ENCODE measurements at regions not wholly inside any gene's neighbourhood (a gene's known extent, or its start where the extent isn't known, plus 50 kb on each side); places are given as distances from the start of the nearest gene placed in this dataset.
"Not testable (repeated sequence)": the region's sequence is repeated elsewhere in the genome, so short reads cannot be mapped to it uniquely, and the experiment has no call there.

DNA sequence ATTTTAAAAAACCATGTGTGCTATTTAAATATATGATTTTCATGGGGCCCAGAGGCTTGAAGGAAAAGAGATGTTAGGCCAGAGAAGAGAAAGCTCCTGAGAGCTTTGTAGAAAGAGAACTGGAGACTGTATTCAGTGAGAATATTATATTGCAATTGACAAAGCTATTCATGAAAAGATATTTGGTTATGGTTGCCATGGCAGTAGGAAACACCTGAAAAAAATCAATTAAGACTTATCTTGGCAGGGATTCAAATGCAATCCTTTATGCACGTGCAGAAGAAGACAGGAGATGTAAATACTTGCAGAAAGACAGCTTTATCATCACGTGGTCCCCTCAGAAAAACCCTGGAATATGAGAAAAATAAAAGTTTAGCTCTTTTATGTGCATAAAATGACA lies 636.0 kb upstream of the TBL1XR1 start:
- DNase-seq = no peak

DNA sequence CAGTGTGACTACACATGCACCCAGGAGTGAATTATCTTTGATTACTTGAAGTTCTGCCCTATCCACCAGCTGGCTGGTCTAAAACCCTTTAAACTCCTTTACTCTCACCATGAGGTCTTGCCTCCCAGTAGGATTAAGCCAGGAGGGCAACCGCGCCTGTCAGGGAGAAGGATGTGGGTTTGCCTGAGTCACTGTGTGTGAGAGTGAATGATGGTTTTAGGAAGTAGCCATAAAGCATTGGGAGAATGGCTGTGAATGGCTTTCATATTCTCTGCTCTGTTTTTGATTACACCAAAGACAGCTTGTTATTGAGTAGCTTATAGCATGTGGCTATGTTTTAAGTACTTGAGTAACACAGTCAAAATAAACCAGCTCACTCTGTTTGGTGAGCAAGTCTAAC lies 637.7 kb upstream of the TBL1XR1 start:
- DNase-seq = no peak

DNA sequence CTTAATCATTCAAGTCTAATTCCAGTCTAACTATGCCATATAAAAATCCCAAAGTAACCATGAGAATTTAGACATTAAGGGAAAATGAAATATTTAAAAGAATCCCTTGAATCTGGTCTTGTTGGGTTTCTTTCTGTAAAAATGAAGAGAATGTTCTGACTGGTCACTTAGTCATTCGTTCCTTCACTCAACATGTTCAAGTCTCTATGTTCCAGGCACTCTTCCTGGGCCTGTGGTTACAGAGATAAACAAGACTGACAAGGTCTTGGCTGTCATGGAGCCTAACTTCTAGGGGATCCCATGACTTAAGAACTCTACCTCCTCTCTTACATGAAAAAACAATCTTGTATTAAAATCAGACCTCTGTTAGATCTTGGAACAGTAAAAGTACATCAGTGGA lies 638.6 kb upstream of the TBL1XR1 start:
- DNase-seq = no peak

DNA sequence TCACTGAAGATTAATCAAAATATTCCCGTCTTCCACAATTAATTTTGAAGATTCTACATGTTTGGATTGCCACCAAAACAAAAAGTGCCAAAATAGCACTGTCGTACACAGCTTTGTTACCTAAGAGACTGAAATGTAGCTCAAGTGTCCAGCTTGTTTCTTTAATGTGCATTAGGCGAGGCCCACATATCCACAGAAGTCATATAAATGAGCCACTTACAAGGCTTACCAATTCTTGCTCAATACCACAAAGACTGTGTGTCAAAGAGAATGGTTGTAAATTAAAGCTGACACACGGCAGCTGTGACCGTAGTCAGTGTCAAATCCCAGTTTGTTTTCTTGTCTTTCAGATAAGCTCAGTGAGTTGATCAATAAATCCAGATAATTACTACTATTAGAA lies 639.4 kb upstream of the TBL1XR1 start:
- DNase-seq = no peak

DNA sequence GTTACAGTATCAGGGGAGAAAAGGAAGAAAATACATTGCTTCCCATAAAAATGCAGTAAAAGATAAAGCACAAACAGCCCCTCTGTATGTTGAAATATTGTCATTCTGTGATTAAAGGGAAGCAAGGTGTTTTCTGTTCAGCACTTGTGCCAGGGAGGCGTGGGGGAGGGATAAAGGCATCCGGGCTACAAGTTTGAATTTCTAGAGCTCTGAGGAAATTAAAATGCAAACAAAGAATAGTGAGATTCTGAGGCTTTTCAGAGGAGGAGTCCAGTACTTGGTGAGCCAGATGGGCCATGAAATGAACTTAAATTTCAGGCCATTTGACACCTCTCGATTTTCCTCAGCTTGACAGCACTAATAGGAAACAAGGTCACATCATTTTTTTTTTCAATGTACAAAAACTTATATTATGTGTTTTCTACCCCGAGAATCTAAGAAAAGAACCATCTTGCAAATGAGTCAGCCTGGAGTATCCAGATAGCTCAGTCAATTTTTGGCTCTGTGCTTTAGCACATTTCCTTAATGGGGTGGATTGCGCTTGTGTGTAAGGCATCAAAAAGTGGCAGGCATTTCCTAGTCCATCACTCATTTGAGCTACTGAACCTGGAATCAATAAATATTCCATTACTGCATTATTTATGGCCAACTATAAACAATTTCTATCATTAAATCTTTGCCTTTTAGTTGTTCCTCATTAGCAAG lies 640.8 kb upstream of the TBL1XR1 start:
- DNase-seq = no peak

DNA sequence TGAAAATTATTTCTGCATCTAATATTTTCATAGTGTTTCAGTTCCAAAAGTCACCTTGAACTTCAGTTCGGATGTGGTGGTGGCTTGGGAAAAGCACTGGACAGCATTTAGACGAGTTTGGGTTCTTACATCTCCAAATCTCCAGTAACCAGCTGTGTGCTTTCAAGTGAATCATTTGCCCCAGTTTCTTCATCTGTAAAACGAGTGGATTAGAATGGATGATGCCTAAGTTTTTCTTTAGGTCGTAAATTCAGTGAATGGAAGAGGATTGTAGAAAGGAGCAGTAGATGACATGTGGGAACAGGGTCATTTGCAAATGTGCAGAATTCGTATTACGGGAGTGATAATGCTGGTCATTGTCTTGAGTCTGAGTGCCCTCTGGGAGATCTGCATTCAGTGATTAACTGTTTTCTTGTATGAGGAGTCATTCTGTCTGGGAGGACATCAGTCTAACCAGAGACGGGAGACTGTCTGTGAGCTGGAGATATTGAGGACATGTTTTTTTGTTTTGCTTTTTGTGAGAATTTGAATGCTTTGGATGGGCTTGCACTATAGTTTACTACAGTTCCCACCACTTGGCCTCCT lies 641.6 kb upstream of the TBL1XR1 start:
- DNase-seq = no peak

DNA sequence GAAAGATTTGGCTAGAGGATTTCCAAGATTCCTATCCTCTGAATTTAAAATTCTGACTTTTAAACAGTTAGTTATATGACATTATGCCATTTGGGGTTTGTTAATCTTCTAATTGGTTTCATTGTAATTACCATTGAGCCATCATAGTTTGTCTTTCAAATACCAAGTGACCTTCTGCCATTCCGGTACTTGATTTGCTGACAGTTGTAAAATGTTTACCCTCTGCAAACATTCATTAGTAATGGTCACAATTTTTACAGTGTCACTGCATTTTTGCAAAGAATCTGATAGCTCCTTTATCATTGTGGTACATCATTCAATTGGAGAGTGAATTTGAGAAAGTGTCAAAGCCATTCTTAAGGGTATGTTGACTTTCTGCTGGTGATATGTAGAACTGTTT lies 645.0 kb upstream of the TBL1XR1 start:
- DNase-seq = no peak

DNA sequence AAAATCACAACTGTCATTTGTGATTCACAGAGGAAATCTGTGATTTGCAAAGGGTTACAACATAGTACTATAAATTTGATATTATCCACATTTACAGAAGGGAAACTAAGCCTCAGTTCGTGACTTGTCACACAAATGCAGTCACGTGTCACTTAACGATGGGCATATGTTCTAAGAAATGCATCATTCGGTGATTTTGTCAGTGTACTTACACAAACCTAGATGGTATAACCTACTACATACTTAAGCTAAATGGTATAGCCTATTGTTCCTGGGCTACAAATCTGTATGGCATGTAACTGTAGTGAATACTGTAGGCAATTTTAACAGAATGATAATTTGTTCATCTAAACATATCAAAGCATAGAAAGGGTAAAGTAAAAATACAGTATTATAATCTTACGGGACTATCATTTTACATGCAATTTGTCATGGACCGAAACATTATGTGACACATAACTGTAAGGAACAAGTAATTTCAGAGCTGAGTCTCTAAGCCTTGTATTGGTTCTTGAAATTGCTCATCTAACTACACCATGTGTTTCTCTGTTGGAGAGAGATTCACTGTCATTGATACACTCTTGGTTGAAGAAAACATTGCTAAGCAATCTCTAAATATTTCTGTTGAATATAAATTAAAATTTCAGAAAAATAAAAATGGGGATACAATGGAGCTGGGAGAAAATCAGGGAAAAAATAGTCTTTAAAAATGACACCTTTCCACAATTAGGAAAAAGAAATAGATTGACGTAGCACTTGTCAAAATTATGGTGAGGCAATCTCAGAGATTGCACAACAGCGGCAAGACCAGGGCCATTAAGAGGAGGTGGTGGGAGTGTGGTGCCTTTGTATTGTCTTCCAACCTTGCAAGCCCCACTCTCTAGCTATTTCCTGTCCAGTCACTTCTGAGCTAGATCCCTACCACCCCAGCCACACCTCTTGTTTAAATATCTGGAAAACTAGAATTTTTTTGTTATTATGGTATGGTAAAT lies 645.8 kb upstream of the TBL1XR1 start:
- no peak for DNase-seq

DNA sequence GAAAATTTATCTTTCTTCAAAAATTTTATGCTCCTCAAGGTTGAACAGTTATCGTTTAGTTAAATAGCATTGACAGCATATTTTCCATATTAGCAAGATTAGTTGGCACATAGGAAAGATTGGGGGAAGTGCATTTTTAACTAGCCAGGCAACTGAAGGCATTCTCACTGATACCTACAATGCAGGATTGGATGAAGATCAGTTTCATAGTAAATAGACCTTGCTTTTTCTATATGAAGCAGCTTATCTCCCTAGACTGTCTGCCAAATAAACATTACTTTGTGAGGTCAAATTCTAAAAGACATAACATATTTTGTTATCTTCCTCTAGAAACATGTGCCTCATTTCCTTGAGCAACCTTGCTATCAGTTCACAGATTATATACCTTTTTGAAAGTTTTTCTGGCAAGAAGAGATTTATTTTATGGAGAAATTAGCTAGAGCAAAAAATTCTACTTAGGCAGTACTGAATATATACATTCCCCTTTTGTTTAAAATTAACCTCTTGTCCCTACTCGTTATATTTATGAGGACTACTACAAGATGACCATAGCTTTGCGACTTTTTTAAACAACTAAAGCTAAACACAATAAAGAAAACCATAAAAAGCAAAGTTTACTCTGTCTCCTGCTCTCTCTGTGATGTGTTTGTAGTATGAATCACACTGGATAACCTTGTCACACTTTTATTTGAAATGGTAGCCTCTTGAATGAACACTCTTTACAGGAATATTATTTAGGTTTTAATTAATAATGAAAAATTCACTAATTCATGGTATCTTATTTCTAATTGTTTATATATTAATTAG lies 654.9 kb upstream of the TBL1XR1 start:
- no peak for DNase-seq

DNA sequence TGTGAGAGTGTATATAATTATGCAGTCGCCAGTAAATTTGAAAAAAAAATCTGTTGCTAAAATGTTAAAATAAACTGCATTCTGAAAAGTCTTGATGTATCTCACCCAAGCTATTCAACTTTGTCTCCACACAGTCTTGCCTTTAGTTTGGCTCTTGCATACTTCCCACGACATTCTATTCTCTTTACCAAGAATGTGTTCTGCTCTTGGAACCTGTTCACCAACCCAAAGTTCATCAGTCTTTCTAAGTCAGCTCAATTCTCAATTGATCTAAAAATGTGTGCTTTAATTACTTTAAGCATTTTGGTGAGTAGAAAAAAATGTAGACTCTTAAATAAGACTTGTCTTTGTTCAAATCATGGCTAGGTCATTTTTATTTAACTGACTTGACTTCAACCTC lies 657.7 kb upstream of the TBL1XR1 start:
- no peak for DNase-seq

DNA sequence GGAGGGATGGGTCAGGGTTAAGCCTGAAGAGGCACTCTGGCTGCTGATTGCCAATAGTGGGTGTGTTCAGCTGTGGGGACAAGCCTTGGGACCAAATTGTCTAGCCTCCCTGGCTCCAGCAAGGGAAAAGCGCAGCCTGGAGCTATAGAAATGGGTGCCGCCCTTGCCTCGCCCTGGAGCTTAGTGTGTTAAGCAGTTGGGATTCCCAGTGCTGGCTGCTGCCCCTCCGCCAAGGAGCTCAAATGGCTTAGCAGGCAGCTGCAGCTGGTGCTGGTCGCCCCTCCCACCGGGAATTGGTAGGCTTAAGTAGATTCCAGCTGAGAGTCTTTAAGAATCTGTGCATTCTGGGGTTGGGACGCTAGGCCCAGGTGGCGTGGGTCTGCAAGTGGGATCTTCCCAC lies 662.9 kb upstream of the TBL1XR1 start:
- DNase-seq = no peak

DNA sequence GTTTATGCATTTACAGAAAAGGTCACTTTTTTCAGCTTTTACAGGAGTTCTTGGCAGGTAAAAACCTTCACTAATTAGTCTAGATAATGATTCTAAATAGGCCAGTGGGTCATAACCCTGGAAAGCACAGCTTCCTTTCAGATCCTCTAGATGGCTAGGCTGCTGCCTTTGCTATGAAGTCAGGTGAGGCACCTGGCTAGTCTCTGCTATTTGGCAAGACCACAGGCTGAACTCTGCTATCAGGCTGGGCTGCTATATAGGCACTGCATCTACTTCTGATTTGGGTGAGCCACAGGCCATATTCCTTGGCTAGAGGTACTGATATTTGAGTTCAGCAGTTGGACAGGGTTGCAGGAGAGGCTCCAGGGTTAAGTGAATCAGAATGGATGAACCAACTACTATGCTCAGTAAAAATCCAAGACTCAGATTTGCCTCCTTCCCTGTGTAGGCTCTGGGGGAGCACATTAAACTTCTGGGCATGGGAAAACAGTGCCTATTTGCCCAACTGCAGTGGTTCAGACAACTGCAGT lies 665.7 kb upstream of the TBL1XR1 start:
- DNase-seq = no peak

DNA sequence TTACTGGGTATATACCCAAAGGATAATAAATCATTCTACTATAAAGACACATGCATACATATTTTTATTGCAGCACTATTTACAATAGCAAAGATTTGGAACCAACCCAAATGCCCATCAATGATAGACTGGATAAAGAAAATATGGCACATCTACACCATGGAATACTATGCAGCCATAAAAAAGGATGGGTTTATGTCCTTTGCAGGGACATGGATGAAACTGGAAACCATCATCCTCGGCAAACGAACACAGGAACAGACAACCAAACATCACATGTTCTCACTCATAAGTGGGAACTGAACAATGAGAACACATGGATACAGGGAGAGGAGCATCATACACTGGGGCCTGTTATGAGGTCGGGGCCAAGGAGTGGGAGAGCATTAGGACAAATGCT lies 665.0 kb upstream of the KCNMB2 start:
- DNase-seq = not testable (repeated sequence)

DNA sequence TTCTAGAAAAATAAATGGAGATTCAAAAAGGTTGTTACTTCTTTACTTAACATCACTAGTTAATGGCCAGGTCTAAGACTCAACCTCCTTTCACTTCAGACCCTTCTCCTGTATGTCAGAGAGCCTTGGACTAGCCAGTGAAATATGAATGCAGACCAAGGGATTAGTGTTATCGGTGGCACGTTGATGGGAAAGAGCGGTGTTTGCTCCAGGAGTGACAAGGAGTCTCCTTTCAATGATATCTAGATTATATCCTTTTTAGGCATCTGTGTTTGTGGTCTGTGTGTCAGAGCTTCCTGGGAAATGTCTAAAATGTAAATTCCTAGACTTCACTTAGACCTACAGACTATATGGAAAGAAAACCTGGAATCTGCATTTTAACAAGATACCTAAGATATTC lies 658.0 kb upstream of the KCNMB2 start:
- no peak for DNase-seq

DNA sequence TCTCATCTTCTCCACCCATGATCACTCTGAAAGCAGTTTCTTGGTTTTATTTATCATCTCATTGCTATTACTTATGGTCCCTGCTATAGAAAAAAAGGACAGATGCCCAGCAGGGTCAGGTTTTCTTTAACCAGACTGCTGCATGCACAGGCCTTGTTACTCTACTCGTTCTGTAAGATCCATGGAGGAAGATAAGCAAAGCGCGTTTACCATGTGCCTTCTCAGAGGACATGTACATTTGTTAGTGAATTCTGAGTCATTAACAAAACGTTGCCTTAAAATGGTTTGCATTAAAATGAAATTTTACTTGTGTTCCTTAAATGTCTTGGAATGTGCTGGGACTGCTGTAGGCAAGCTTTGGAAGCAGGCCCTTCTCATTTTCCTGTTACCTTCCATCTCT lies 657.3 kb upstream of the KCNMB2 start:
- no peak for DNase-seq

DNA sequence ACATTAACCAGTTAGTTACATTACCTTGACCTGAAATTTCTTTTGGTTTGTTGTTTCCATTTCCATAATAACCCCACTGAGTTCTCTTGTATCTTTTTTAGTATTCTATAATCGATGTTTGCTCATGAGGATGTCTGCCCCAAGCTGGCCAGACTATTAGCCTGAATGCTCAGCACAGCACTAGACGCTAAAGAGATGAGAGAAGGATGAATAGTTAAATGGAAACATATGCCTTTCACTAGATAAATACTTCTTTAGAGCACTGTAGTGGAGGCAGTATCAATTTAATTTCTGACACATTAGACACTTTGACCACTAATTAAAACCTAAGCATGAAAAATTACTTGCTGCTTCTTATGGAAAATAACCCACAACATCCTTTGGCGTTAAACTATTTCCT lies 654.9 kb upstream of the KCNMB2 start:
- DNase-seq = no peak

DNA sequence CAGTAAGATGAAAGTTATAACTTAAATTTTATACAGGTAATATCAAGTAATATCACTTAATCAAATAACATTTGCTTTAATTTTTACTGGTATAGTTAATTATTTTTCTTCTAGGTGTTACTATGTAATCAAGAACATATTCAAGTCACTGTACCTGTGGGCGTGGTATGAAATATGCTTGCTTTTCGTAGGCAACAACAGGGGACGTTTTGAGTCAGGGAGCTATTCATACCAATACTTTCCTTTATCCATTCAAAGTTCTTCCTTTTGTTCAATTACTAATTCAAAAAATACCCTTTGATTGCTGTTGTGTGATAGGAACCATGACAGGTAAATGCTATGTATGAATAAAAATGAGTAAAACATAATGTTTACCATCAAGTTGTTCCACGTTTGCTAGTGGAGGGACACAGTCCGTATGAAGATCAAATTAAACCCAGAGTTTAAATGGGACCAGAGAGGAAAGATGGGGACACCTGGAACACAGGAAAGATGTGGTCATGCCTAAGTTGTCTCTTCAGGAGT lies 654.0 kb upstream of the KCNMB2 start:
- DNase-seq = no peak

DNA sequence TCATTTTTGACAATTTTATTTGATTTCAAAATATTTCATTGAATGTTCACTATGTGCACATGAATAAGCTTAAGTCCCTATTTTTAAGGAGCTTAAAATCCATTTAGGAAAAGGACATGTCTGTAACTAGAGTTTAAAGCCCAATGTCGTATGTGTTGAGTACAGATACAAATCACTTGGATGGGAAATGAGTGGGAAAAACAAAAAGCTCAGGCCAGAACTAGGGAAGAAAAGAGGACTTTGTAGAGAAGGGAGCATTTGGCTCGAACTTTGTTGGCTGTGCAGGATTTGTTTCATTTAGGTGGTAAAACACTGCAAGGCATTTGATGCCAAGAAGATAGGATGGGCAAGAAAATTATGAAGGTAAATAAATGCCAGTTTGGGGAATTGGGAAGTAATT lies 653.1 kb upstream of the KCNMB2 start:
- no peak for DNase-seq

DNA sequence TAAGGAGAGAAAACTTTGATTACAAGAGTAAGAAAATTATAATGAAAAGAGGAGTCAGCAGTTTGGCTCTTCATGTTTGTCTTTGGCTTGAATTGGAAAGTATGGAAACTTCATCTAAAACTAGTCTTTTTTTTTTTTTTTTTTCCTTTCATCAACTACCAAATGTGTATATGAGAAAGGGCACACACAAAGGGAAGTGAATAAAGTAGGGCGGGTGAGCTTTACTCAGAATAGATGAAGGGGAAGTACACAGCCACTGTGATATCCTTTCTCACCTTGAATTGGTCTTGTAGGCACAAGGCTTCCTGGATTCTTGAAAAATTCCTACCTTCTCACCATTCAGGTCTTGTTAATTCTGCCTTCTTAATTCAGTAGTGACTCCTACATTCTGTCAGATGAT lies 652.3 kb upstream of the KCNMB2 start:
- no peak for DNase-seq

DNA sequence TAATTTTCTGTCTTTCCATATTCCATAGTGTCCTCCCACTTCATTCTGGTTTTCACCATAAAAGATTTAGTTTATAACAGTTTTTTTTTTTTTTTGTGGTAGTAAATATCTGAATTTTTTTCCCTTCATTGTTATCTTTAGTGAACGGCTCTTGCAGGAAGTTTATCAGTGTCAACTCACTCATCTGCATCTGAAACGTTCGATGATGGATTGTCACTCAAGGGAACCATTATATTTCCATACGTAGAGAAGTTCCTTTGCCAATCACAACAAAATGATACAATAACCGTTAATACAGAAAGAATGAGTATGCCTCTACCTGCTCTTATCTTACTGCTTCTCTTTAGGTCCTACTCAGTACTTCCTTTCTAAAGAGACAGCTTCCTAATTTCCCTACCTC lies 651.2 kb upstream of the KCNMB2 start:
- DNase-seq = no peak

DNA sequence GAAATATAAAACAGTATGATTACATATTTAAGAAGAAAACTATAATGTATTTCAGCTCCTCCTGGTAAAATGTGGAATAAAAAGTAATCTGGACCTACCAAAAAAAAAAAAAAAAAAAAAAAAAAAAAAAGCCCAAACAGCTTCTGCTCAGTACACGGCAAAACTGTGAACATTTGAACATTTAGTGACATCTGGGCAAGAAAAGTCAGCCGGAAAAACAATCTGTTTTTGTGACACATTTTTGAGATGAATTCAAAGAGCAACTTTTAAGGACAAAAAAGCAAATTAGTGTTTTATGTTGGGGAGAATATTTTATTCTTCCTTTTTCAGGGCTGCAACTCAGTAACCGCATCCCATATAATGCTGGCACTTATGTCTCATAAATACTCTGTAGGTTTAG lies 649.7 kb upstream of the KCNMB2 start:
- no peak for DNase-seq

DNA sequence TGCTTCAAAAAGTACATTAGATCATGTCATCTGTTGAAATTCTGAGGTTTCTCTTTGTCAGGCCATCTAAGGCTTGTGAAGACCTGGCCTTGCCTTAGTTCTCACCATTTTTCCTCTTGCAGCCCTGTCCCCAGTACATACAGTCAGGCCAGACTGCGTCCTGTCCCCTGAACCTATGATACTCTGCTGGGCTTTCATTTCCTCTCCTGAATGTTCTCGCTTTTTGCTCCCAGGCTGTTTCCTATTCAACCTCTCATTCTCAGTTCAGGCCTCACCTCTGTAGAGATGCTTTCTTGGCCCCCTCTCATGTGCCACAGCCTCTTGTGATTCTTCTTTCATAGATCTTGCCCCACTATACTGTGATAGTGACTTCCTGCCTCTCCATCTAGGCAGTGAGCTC lies 648.8 kb upstream of the KCNMB2 start:
- no peak for DNase-seq

DNA sequence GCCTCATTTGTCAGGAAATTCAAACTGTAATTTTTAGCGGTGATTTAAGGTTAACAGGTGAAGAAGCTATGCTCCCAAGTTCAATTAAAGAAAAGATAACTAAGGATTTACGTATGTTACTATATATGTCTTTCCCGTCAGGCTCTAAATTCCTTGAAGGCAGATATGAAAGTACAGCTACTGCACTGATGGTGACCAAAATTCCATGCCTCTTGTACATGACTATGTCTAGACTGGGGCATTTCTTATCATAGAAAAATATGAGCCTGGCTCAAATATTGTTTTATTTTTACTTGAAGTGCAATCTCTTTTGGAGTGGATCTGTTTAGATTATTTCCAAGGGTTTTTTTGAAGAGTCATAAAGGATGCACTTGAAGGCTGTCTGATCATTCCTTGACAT lies 647.1 kb upstream of the KCNMB2 start:
- no peak for DNase-seq
